ENCODE measurements at regions not wholly inside any gene's neighbourhood (a gene's known extent, or its start where the extent isn't known, plus 50 kb on each side); places are given as distances from the start of the nearest gene placed in this dataset.
A peak's percentile ranks its signal among the peaks of the same experiment; 100 is the strongest.

DNA sequence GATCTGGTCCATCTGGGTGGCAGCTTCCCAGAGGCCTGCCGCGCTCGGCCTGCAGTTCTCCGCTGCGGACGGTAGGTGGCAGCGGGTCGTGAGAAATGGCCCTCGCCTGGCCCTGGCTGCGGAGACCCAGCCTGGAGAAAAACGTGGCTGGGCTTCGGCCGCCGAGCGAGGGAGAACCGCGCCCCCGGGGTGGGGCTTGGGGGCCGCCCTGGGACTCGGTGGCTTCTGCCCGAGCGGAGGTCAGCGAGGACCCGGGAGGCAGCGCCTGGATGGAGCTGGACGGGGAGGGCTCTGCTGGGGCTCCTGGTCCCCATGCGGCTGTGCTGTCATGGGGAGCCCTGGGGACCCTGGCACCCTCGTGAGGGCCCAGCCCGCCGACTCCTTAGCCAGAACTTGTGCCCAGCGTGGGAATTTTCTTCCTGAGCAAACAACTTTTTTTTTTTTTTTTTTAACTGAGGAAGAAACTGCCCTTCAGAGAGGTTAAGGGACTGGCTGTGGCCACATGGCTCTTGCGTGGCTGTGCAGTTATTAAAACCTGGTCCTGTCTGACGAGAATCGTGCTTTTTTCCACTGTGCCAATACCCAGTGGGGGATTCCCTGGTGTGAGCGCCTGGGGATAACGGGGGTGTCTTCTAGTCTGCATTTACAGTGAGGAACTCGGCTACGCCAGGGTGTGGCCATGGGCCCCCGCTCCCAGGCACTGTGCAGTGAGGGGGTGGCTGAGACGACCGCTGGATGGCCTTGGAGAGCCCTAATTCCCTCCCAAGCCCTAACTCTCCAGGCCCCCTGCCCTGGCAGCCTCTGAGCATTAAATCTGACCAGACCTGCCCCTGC lies 535.6 kb downstream of the INSC start:
- H3K27ac Mint-ChIP-seq (ENCODE audit: unreplicated experiment) = peak overlapping the region; percentile 31
- no peaks in the 10 kb centered on the region for H3K36me3 Mint-ChIP-seq (ENCODE audit: low read depth, unreplicated experiment)
- peaks cover 2% of the 10 kb centered on the region for H3K27me3 Mint-ChIP-seq (ENCODE audit: unreplicated experiment)
- H3K4me3 Mint-ChIP-seq (ENCODE audit: unreplicated experiment) = peak overlapping the region; percentile 40
- TF ChIP-seq, protein P1, sequence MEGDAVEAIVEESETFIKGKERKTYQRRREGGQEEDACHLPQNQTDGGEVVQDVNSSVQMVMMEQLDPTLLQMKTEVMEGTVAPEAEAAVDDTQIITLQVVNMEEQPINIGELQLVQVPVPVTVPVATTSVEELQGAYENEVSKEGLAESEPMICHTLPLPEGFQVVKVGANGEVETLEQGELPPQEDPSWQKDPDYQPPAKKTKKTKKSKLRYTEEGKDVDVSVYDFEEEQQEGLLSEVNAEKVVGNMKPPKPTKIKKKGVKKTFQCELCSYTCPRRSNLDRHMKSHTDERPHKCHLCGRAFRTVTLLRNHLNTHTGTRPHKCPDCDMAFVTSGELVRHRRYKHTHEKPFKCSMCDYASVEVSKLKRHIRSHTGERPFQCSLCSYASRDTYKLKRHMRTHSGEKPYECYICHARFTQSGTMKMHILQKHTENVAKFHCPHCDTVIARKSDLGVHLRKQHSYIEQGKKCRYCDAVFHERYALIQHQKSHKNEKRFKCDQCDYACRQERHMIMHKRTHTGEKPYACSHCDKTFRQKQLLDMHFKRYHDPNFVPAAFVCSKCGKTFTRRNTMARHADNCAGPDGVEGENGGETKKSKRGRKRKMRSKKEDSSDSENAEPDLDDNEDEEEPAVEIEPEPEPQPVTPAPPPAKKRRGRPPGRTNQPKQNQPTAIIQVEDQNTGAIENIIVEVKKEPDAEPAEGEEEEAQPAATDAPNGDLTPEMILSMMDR (IDR thresholded peaks at IDR 0.05; ENCODE audit: unreplicated experiment) = peak; percentile 98
- DNase-seq (ENCODE audit: low spot score) = peak; percentile 99
- H3K9me3 Mint-ChIP-seq (ENCODE audit: unreplicated experiment) = no peaks in the 10 kb centered on the region
- H3K4me1 Mint-ChIP-seq (ENCODE audit: unreplicated experiment) = peaks cover 18% of the 10 kb centered on the region

DNA sequence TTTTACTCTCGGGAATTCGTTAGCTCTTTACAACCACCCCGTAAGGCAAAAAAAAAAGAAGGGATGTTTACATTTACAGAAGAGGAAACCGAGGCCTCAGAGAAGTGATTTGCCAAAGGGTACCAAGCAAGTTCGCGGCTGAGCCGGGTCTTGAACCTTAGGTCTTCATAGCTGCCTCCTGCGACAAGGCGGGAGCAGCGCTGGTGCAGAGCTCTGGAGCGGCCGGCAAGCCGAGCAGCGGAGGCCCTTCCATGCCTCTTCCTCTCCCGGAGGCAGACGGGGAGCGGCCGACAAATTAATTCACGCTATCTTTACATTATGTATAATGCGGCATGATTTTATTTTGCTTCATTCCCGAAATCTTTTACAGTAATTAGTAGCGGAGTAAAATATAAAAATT lies 536.3 kb downstream of the INSC start:
- TF ChIP-seq, protein P1 (IDR thresholded peaks at IDR 0.05; ENCODE audit: unreplicated experiment) = no peak
- peak overlapping the region; percentile 31 for H3K27ac Mint-ChIP-seq (ENCODE audit: unreplicated experiment)
- peak overlapping the region; percentile 40 for H3K4me3 Mint-ChIP-seq (ENCODE audit: unreplicated experiment)
- H3K9me3 Mint-ChIP-seq (ENCODE audit: unreplicated experiment) = no peaks in the 10 kb centered on the region
- H3K36me3 Mint-ChIP-seq (ENCODE audit: low read depth, unreplicated experiment) = no peaks in the 10 kb centered on the region
- no peak for DNase-seq (ENCODE audit: low spot score)
- peaks cover 2% of the 10 kb centered on the region for H3K27me3 Mint-ChIP-seq (ENCODE audit: unreplicated experiment)
- H3K4me1 Mint-ChIP-seq (ENCODE audit: unreplicated experiment) = peaks cover 18% of the 10 kb centered on the region

DNA sequence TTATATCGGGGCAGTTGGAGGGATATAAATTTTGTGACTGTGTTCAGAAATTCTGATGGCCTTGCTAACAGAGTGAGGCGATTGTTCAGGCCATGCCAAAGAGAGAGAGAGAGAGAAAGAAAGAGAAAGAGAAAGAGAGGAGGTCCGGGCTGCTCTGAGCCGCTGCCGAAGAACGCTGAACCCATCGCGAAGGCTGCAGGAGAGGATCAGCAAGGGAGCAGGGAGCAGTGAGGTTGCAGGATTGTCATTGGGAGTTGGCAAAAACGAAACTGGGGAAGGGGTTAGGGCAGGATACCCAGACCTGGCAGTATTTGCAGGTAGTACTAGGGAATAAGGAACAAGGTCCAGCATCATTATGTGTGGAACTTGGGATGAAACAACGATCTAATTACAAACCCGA lies 537.1 kb downstream of the INSC start:
- no peaks in the 10 kb centered on the region for H3K36me3 Mint-ChIP-seq (ENCODE audit: low read depth, unreplicated experiment)
- H3K27me3 Mint-ChIP-seq (ENCODE audit: unreplicated experiment) = peaks cover 2% of the 10 kb centered on the region
- H3K9me3 Mint-ChIP-seq (ENCODE audit: unreplicated experiment) = no peaks in the 10 kb centered on the region
- H3K27ac Mint-ChIP-seq (ENCODE audit: unreplicated experiment) = peak overlapping the region; percentile 33
- no peak for DNase-seq (ENCODE audit: low spot score)
- TF ChIP-seq, protein P1 (IDR thresholded peaks at IDR 0.05; ENCODE audit: unreplicated experiment) = no peak
- peak overlapping the region; percentile 45 for H3K4me3 Mint-ChIP-seq (ENCODE audit: unreplicated experiment)
- peaks cover 18% of the 10 kb centered on the region for H3K4me1 Mint-ChIP-seq (ENCODE audit: unreplicated experiment)

DNA sequence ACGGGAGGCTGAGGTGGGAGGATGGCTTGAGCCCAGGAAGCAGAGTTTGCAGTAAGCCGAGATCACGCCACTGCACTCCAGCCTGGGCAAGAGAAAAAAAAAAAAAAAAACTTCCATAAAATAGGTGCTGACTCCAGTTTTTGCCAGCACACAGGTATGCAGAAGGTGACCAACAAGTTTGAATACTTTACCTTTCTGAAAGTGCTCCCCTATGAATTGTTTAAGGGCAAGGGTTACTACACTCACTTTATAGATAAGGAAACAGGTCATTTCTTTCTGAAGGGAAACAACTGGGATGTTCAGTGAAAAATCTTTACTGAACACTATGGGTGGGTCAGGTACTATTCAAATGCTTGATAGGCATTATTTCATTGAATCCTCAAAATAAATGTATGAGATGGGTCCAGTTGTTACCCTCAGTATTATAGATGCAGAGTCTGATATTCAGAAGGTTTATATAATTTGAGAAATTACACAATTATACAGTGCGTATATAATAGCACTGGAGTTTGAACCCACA lies 538.5 kb downstream of the INSC start:
- Mint-ChIP-seq H3K4me3 (ENCODE audit: unreplicated experiment) (no peak overlapping the region), H3K36me3 (ENCODE audit: low read depth, unreplicated experiment) (no peaks in the 10 kb centered on the region), H3K27ac (ENCODE audit: unreplicated experiment) (no peak overlapping the region), H3K9me3 (ENCODE audit: unreplicated experiment) (no peaks in the 10 kb centered on the region), H3K4me1 (ENCODE audit: unreplicated experiment) (peaks cover 18% of the 10 kb centered on the region), H3K27me3 (ENCODE audit: unreplicated experiment) (peaks cover 2% of the 10 kb centered on the region)
- TF ChIP-seq, protein P1 (IDR thresholded peaks at IDR 0.05; ENCODE audit: unreplicated experiment) = no peak
- no peak for DNase-seq (ENCODE audit: low spot score)

DNA sequence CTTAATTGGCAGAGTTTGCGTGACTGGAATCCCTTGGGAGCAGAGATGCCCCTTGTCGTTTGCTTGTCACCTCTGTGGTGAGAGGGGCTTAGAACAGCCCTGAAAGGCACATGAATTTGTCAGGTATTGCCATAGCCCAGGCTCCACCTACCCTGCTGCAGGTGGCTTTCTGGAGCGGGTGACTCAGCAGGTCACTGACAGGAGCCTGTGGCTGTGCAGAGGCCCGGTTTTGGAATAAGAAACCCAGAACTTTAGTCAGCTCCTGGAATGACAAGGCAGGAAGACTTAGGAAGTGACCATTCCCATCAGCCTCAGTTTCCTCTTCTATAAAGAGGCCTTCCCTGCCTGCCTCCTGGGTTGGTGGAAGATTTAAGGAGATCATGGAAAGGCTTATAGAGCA lies 539.7 kb downstream of the INSC start:
- peaks cover 2% of the 10 kb centered on the region for H3K27me3 Mint-ChIP-seq (ENCODE audit: unreplicated experiment)
- DNase-seq (ENCODE audit: low spot score) = no peak
- H3K4me3 Mint-ChIP-seq (ENCODE audit: unreplicated experiment) = no peak overlapping the region
- no peaks in the 10 kb centered on the region for H3K9me3 Mint-ChIP-seq (ENCODE audit: unreplicated experiment)
- H3K27ac Mint-ChIP-seq (ENCODE audit: unreplicated experiment) = no peak overlapping the region
- no peaks in the 10 kb centered on the region for H3K36me3 Mint-ChIP-seq (ENCODE audit: low read depth, unreplicated experiment)
- TF ChIP-seq, protein P1 (IDR thresholded peaks at IDR 0.05; ENCODE audit: unreplicated experiment) = no peak
- peaks cover 20% of the 10 kb centered on the region for H3K4me1 Mint-ChIP-seq (ENCODE audit: unreplicated experiment)
